ENCODE measurements at regions not wholly inside any gene's neighbourhood (a gene's known extent, or its start where the extent isn't known, plus 50 kb on each side); places are given as distances from the start of the nearest gene placed in this dataset.

DNA sequence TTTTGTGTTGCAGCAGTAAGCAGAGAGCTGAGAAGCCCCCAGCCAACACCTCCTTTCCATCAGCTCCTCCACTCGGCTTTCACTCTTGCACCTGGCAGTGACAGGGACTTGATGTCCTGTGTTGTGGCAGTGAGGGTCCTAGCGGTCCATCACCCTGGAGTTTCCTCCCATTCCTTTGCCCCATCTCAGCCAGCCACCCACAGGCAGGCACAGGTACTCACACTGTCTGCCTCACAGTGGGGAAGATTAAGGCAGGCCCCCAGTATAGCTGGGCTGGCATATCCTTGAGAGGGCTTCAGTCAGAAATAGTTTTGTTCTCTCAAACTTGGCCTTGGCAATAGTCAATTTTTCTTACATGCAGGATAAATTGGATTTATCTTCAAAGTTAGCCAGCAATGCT lies 362.7 kb downstream of the GADD45G start:
- no peak overlapping the region for H3K4me3 Mint-ChIP-seq (ENCODE audit: low read depth)
- H3K4me1 Mint-ChIP-seq (ENCODE audit: low read depth) = peaks cover 6% of the 10 kb centered on the region
- TF ChIP-seq, protein P1, sequence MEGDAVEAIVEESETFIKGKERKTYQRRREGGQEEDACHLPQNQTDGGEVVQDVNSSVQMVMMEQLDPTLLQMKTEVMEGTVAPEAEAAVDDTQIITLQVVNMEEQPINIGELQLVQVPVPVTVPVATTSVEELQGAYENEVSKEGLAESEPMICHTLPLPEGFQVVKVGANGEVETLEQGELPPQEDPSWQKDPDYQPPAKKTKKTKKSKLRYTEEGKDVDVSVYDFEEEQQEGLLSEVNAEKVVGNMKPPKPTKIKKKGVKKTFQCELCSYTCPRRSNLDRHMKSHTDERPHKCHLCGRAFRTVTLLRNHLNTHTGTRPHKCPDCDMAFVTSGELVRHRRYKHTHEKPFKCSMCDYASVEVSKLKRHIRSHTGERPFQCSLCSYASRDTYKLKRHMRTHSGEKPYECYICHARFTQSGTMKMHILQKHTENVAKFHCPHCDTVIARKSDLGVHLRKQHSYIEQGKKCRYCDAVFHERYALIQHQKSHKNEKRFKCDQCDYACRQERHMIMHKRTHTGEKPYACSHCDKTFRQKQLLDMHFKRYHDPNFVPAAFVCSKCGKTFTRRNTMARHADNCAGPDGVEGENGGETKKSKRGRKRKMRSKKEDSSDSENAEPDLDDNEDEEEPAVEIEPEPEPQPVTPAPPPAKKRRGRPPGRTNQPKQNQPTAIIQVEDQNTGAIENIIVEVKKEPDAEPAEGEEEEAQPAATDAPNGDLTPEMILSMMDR (IDR thresholded peaks at IDR 0.05; ENCODE audit: unreplicated experiment) = no peak
- H3K27ac Mint-ChIP-seq = no peak overlapping the region
- no peaks in the 10 kb centered on the region for H3K9me3 Mint-ChIP-seq (ENCODE audit: low read depth)
- no peaks in the 10 kb centered on the region for H3K36me3 Mint-ChIP-seq (ENCODE audit: insufficient read depth)
- H3K27me3 Mint-ChIP-seq = peaks cover 4% of the 10 kb centered on the region
- no peak for DNase-seq (ENCODE audit: low spot score, unreplicated experiment)

DNA sequence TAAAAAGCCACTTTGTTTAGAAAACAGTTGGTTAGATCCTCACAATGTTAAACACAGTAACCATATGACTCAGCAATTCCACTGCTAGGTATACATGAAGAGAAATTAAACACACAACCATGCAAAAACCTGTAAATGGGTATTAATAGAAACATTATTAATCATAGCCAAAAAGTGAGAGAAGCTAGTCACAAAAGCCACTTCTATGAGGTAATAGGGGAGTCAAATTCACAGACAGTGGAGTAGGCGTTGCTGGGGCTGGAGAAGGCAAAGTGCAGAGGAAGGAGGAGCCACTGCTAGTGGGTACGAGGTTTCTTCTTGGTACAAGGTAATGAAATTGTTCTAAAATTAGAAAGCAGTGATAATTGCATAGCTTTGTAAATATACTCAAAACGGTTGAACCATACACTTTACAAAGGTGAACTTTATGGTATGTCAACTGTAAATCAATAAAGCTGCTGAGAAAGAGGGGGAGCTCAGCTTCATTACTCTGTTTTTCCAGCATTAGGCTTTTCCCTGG lies 364.4 kb downstream of the GADD45G start:
- Mint-ChIP-seq H3K9me3 (ENCODE audit: low read depth) (no peaks in the 10 kb centered on the region), H3K27ac (peak overlapping the region; percentile 74), H3K27me3 (peaks cover 4% of the 10 kb centered on the region), H3K4me3 (ENCODE audit: low read depth) (no peak overlapping the region), H3K4me1 (ENCODE audit: low read depth) (peaks cover 6% of the 10 kb centered on the region), H3K36me3 (ENCODE audit: insufficient read depth) (no peaks in the 10 kb centered on the region)
- DNase-seq (ENCODE audit: low spot score, unreplicated experiment) = no peak
- TF ChIP-seq, protein P1 (IDR thresholded peaks at IDR 0.05; ENCODE audit: unreplicated experiment) = no peak

DNA sequence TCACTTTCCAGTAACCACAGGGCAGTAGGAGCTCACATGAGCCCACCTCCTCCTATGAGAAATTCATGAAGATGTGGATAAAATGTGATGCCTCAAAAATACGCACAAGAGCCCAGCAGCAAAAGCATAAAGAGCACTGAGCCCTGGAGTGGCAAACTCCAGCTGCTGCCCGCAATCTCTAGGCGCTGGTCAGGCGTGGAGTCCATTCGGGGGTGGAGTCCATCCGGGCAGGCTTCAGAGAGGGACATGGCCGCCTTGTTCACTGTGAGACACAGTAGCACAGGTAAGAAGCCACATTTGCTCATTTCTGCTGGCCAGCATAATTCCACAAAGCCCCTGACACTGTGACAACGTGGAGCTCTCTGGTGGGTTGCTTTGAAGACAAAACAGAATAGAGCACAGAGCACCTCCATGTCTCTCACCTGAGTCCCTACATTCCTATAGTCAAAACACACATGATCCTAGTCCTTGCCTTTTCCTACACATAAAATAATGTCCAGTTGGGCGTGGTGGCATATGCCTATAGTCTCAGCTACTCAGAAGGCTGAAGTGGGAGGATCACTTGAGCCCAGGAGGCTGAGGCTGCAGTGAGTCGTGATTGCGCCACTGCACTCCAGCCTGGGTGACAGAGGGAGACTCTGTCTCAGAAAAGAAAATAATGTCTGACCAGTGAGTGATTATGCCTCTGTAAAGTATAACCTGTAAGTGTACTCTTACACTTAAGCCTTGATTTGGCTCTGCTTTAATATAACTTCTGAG lies 365.2 kb downstream of the GADD45G start:
- H3K27me3 Mint-ChIP-seq = peaks cover 4% of the 10 kb centered on the region
- H3K4me3 Mint-ChIP-seq (ENCODE audit: low read depth) = no peak overlapping the region
- TF ChIP-seq, protein P1 (IDR thresholded peaks at IDR 0.05; ENCODE audit: unreplicated experiment) = no peak
- no peak for DNase-seq (ENCODE audit: low spot score, unreplicated experiment)
- H3K27ac Mint-ChIP-seq = no peak overlapping the region
- no peaks in the 10 kb centered on the region for H3K9me3 Mint-ChIP-seq (ENCODE audit: low read depth)
- no peaks in the 10 kb centered on the region for H3K36me3 Mint-ChIP-seq (ENCODE audit: insufficient read depth)
- H3K4me1 Mint-ChIP-seq (ENCODE audit: low read depth) = peaks cover 6% of the 10 kb centered on the region

DNA sequence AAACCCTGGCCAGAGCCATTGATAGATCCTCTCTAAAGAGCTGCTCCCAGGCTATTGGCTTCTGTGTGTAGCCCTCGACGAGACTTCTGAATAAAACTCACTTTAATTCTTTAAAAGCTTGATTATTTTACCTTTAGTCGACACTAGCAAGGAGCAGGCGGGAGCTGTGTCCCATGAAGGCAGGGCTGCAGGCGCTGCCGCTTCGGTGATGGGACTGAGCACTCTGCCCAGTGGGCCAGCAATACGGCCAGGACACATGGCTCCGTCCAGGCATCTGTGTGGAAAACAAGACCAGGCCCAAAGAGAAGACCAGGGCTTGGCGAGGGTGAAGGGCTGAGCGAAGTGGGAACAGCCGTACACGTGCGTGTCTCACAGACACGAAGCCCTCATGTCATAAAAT lies 365.9 kb downstream of the GADD45G start:
- Mint-ChIP-seq H3K27ac (no peak overlapping the region), H3K36me3 (ENCODE audit: insufficient read depth) (no peaks in the 10 kb centered on the region), H3K4me1 (ENCODE audit: low read depth) (peaks cover 6% of the 10 kb centered on the region), H3K4me3 (ENCODE audit: low read depth) (no peak overlapping the region), H3K9me3 (ENCODE audit: low read depth) (no peaks in the 10 kb centered on the region), H3K27me3 (peaks cover 4% of the 10 kb centered on the region)
- no peak for DNase-seq (ENCODE audit: low spot score, unreplicated experiment)
- TF ChIP-seq, protein P1 (IDR thresholded peaks at IDR 0.05; ENCODE audit: unreplicated experiment) = no peak

DNA sequence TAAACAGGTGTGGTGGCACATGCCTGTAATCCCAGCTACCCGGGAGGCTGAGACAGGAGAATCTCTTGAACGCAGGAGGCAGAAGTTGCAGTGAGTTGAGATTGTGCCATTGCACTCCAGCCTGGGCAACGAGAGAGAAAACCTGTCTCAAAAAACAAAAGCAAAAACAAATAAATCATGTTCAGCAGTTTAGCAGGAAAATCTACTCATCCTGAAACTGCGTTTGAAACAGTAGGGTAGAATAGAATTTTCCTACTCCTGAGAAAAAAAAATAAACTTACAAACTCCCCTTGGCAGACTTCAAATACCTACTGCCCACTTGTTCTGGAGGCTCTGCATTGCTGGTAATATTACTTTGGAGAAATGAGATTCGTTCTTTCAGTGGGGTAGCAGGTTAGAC lies 367.7 kb downstream of the GADD45G start:
- no peak overlapping the region for H3K4me3 Mint-ChIP-seq (ENCODE audit: low read depth)
- H3K27me3 Mint-ChIP-seq = peaks cover 4% of the 10 kb centered on the region
- peaks cover 6% of the 10 kb centered on the region for H3K4me1 Mint-ChIP-seq (ENCODE audit: low read depth)
- no peak overlapping the region for H3K27ac Mint-ChIP-seq
- TF ChIP-seq, protein P1 (IDR thresholded peaks at IDR 0.05; ENCODE audit: unreplicated experiment) = no peak
- no peaks in the 10 kb centered on the region for H3K36me3 Mint-ChIP-seq (ENCODE audit: insufficient read depth)
- DNase-seq (ENCODE audit: low spot score, unreplicated experiment) = no peak
- no peaks in the 10 kb centered on the region for H3K9me3 Mint-ChIP-seq (ENCODE audit: low read depth)
